ENCODE measurements at regions not wholly inside any gene's neighbourhood (a gene's known extent, or its start where the extent isn't known, plus 50 kb on each side); places are given as distances from the start of the nearest gene placed in this dataset.

GRCh38 chr3:89577637-89578530 is 470.5 kb downstream of the EPHA3 start:
- no peaks in the 10 kb centered on the region for H3K4me1 ChIP-seq (ENCODE audit: control insufficient read depth in 1 of 2, insufficient read depth in 1 of 2, low read depth in 1 of 2, low read length in 1 of 2)
- H3K4me3 ChIP-seq (ENCODE audit: low read depth in 1 of 2, low read length in 1 of 2): no peak overlapping the region
- H3K9me3 ChIP-seq: no peaks in the 10 kb centered on the region
- no peaks in the 10 kb centered on the region for H3K36me3 ChIP-seq
- no peak for TF ChIP-seq CTCF (IDR thresholded peaks at IDR 0.05)
- no peaks in the 10 kb centered on the region for H3K27me3 ChIP-seq
- no peak overlapping the region for H3K27ac ChIP-seq

GRCh38 chr3:89580859-89581258 is 473.4 kb downstream of the EPHA3 start:
- H3K27me3 ChIP-seq: no peaks in the 10 kb centered on the region
- no peak overlapping the region for H3K27ac ChIP-seq
- H3K4me1 ChIP-seq (ENCODE audit: control insufficient read depth in 1 of 2, insufficient read depth in 1 of 2, low read depth in 1 of 2, low read length in 1 of 2): no peaks in the 10 kb centered on the region
- no peaks in the 10 kb centered on the region for H3K36me3 ChIP-seq
- TF ChIP-seq CTCF (IDR thresholded peaks at IDR 0.05): no peak
- H3K4me3 ChIP-seq (ENCODE audit: low read depth in 1 of 2, low read length in 1 of 2): no peak overlapping the region
- no peaks in the 10 kb centered on the region for H3K9me3 ChIP-seq

- no peak for TF ChIP-seq CTCF (IDR thresholded peaks at IDR 0.05)
- H3K4me1 ChIP-seq (ENCODE audit: control insufficient read depth in 1 of 2, insufficient read depth in 1 of 2, low read depth in 1 of 2, low read length in 1 of 2): no peaks in the 10 kb centered on the region
Measured at GRCh38 chr3:89584398-89584797, 477.0 kb downstream of the EPHA3 start.

GRCh38 chr3:89586256-89586655 is 478.8 kb downstream of the EPHA3 start:
- Histone ChIP-seq H3K27me3 (no peaks in the 10 kb centered on the region), H3K36me3 (no peaks in the 10 kb centered on the region), H3K4me3 (ENCODE audit: low read depth in 1 of 2, low read length in 1 of 2) (no peak overlapping the region), H3K4me1 (ENCODE audit: control insufficient read depth in 1 of 2, insufficient read depth in 1 of 2, low read depth in 1 of 2, low read length in 1 of 2) (no peaks in the 10 kb centered on the region), H3K9me3 (no peaks in the 10 kb centered on the region), H3K27ac (no peak overlapping the region)
- no peak for TF ChIP-seq CTCF (IDR thresholded peaks at IDR 0.05)

More at GRCh38 chr3:89584398-89584797, 477.0 kb downstream of the EPHA3 start:
- no peak overlapping the region for H3K4me3 ChIP-seq (ENCODE audit: low read depth in 1 of 2, low read length in 1 of 2)
- H3K27ac ChIP-seq: no peak overlapping the region
- H3K9me3 ChIP-seq: no peaks in the 10 kb centered on the region
- no peaks in the 10 kb centered on the region for H3K36me3 ChIP-seq
- no peaks in the 10 kb centered on the region for H3K27me3 ChIP-seq

GRCh38 chr3:89586676-89587075 is 479.3 kb downstream of the EPHA3 start:
- TF ChIP-seq CTCF (IDR thresholded peaks at IDR 0.05): no peak
- Histone ChIP-seq H3K4me3 (ENCODE audit: low read depth in 1 of 2, low read length in 1 of 2) (no peak overlapping the region), H3K4me1 (ENCODE audit: control insufficient read depth in 1 of 2, insufficient read depth in 1 of 2, low read depth in 1 of 2, low read length in 1 of 2) (no peaks in the 10 kb centered on the region), H3K27me3 (no peaks in the 10 kb centered on the region), H3K9me3 (no peaks in the 10 kb centered on the region), H3K27ac (no peak overlapping the region), H3K36me3 (no peaks in the 10 kb centered on the region)
